Activated naive CD4-positive, alpha-beta T cell treated with anti-CD3 and anti-CD28 coated beads, Interleukin-2, amount 50 U/mL, for 16 hours (primary cell): ENCODE measurements at regions not wholly inside any gene's neighbourhood (a gene's known extent, or its start where the extent isn't known, plus 50 kb on each side); places are given as distances from the start of the nearest gene placed in this dataset.

Experiments
- DNase-seq: peaks from one replicate; pipeline ENCODE4 v3.0.0-alpha.2; 2020

DNA sequence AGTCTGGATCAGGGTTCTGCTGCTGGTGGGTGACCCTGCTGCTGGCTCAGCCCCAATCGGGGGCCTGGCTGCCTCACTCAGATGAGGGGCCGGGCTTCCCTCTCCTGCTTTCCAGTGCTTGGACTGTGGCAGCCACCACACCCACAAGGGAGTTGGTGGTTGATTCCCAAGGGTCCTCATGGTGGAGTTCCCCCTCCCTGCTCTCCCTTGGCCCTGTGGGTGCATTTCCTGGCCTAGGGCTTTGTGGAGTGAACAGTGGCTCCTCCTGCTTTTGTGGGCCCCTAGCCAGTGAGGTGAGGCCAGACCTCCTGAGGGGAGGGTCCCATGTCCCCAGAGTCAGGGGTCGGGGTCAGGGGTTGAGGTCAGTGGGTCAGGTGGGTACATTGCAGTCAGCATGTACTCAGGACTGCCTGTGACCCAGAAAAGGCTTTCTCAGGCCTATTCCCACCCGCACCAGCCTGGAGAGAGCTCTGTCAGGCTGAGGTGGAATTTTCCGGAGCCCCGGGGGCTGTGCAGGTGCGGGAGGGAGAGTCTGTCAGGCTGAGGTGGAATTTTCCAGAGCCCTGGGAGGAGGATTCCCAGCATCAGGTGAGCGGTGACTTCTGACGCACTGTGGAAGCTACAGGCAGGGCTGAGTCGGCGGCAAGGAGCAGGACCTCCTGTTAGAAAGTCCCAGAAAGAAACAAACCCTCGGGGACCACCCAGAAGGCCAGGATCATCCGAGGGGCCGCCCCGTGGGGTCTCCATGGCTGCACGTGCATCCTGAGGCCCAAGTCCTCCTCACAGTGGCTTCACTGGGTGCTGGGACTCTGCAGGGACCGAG lies 94.4 kb upstream of the INSIG1 start:
- DNase-seq = no peak

DNA sequence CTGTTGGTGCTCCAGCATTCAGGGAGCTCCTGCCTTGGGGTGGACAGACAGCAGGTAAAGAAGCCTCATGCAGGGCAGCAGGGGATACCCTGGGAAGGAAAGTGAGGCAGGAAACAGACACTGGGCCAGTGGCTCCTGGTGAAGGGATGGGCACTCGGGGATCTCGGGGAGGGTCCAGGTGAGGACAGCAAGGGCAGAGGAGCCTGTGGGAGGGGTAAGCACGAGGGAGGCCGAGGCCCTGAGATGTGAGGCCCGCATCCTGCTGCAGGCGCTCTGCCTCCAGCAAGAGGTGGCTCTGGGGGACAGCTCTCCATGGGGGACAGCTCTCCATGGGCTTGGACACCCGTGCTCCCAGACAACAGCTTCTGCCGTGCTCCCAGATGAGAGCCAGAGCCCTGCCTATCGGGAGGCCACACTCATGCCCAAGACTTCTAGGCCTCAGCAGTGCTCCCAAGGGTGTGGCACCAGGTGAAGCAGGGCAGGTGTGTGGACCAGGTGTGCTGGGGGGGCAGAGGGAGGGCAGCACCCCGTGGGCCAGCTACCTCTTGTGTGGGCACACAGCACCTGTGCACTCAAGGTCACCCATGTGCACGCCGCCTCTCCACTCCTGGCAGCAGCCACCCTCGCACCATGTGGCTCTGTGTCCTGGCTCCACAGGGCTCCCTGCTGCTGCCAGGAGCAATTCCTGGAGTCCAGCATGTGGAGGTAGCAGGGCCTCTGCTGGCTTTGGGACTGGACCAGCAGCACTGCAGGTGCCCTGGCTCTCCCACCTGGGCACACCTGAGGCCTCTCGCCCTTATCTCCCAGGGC lies 93.6 kb upstream of the INSIG1 start:
- DNase-seq = no peak

- DNase-seq = no peak
Measured at GRCh38 chr7:155204744-155205367, 92.8 kb upstream of the INSIG1 start.

DNA sequence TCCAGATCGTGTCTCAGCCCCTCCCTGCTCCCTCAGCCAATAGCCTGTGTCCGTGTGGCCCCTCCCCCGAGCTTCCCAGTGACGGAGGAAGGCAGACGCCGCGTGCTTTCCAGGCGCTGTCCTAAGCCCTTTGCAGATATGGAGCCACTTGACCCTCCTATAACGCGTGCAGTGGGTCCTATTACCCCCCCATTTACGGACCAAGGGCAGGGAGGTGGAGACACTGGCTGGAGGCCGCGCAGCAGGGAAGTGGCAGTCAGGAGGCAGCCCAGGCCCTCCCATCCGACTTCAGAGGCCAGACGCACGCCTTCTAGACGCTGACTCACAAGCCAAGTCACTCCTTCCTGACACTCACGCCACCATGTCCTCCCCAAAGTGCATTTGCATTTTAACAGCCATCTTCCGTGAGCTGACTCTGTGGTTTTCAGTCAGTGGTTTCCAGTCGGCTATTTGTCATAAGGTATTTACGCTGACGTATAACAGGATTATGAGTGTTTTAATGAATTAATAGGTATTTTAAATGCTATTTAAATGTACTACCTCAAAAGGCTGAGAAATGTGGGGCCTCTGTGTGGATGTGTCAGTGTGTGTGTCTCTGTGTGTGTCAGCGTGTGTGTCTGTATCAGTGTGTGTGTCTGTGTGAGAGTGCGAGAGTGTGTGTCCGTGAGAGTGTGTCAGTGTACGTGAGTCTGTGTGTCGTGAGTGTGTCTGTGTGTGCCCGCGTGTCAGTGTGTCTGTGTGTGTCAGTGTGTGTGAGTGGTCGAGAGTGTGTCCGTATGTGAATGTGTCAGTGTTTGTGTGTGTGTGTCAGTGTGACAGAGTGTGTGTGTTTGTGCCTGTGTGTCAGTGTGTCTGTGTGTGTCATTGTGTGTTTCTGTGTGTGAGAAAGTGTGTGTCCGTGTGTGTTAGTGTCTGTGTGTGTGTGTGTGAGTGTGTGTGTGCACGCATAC lies 92.0 kb upstream of the INSIG1 start:
- peak; percentile 90 for DNase-seq

DNA sequence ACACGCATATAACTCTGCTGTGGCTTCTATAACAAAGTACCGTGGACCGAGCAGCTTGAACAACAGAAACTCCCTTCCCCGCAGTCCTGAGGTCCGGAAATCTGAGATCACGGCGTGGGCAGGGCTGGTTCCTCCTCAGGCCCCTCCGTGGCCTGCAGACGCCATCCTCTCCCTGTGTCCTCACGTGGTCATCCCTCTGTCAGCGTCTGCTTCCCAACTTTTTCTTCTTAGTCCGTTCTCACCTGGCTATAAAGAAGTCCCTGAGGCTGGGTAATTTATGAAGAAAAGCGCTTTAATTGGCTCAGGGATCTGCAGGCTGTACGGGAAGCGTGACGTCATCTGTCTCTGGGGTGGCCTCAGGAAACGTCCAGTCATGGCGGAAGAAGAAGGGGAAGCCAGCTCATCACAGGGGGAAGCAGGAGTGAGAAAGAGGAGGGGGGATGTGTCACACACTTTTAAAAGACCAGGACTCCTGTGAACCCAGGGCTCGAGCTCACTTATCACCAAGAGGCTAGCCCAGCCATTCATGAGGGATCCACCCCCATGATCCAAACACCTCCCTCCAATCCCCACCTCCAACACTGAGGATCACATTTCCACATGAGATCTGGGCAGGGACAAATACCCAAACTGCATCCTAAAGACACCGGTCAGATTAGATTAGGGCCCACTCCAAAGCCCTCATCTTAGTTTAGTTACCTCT lies 91.2 kb upstream of the INSIG1 start:
- peak; percentile 79 for DNase-seq

GRCh38 chr7:155207326-155208002 lies 90.2 kb upstream of the INSIG1 start:
- DNase-seq = no peak

DNA sequence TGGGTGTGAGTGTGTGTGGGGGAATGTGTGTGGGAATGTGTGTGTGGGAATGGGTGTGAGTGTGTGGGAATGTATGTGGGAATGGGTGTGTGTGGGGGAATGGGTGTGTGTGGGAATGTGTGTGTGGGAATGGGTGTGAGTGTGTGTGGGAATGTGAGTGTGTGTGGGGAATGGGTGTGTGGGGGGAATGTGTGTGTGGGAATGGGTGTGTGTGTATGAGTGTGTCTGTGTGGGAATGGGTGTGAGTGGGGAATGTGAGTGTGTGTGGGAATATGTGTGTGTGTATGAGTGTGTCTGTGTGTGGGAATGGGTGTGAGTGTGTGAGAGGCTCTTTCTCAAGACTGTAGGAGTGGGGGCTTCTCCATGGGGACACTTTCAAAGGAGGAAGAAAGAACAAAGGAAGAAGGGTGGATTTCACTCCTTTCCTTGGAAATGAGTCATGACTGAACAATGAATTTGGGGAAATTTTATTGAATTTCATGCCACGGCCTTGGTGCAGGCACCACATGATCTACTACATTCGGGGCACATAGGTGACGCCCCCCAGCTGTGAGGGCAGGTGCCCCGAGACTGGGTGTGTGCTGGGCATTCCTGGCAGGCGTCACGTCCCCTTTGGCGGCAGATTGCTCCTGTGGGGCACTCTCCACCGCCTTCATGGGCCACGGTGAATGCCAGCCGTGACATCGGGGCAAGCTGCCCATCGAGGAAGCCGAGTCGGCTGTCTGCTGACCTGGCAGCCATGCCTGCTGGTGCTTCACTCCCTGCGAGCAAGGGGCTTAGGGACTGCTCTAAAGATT lies 88.8 kb upstream of the INSIG1 start:
- DNase-seq = no peak

GRCh38 chr7:155209478-155210319 lies 88.0 kb upstream of the INSIG1 start:
- DNase-seq = no peak

DNA sequence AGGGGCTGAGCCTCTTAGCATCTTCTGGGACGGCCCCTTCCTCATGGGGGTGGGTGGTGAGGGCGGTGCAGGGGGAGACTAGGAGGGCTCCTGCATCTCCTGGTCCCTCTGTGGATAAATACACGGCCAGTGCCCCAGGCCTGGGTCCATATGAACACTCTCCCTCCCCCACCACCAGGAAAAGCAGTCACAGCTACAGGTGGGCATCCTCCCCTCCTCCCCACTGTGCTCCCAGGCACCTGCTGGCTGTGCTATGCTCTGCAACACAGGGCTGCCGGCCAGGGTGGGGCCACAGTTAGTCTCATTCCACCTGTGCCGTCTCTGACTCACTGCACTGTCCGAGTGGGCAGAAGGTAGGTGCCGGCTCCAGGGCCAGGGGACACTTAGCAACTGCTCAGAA lies 87.3 kb upstream of the INSIG1 start:
- DNase-seq = no peak

- DNase-seq = no peak
Measured at GRCh38 chr7:155211173-155211572, 86.5 kb upstream of the INSIG1 start.

DNA sequence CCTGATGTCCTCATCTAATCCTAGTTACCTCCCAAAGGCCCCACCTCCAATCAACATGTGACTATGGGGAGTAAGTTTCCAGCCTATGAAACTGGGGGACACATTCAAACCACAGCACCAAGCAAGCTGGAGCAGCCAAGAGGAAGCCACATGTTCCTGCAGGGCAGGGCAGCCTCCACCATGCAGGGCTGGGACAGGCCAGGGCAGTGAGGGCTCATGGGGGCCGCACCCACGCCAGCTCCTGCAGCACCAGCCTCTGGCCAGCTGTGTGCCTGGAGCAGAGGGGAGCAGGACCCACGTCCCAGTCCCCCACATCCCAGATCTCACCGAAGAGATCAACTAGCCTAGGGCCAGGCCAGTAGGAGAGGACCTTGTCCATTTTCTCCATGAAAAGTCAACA lies 85.9 kb upstream of the INSIG1 start:
- DNase-seq = no peak

GRCh38 chr7:155212301-155213015 lies 85.2 kb upstream of the INSIG1 start:
- DNase-seq = no peak

- DNase-seq = no peak
Measured at GRCh38 chr7:155213385-155213784, 84.3 kb upstream of the INSIG1 start.

- no peak for DNase-seq
Measured at GRCh38 chr7:155213955-155214740, 83.5 kb upstream of the INSIG1 start.

- no peak for DNase-seq
Measured at GRCh38 chr7:155215576-155216325, 81.9 kb upstream of the INSIG1 start.

DNA sequence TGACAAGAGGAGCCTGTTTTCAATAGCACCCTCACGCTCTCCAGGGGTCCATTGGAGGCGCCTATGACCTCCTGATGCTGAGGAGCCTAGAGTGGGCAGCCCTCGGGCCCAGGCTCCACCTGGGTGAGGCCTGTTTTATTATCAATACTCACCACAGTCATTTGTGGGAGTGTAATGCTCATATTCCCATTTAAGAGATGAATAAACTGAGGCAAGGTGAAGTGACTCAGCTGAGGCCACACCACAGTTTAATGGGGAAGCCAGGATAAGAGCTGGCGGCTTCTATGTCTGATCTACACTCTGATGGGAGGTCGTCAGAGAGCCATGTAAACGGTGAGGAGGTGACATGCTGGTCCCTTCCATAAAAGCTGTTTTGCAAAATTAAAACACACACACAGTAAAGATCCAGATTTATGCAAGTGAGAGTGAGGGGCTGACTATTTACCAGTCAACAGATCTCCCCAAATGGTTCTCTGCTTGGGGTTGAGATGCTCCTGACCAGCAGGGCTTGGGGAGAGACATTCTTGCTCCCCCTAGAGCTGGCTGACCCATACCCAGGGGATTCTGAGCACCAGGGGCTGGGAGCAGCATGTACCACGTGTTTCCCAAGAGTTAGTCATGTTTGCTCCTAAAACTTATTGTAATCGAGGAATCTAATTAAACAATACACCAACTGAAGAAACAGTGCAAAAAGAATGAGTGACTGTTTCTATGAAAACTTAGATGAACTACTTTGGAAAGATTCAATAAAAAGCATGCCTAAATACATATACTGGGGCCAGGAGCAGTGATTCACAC lies 81.0 kb upstream of the INSIG1 start:
- no peak for DNase-seq
